NCI-H82 (cell line): ENCODE measurements at regions not wholly inside any gene's neighbourhood (a gene's known extent, or its start where the extent isn't known, plus 50 kb on each side); places are given as distances from the start of the nearest gene placed in this dataset.

Experiments
- DNase-seq: peaks from one replicate; lab custom pipeline; 2025; lab: John Stamatoyannopoulos, UW

DNA sequence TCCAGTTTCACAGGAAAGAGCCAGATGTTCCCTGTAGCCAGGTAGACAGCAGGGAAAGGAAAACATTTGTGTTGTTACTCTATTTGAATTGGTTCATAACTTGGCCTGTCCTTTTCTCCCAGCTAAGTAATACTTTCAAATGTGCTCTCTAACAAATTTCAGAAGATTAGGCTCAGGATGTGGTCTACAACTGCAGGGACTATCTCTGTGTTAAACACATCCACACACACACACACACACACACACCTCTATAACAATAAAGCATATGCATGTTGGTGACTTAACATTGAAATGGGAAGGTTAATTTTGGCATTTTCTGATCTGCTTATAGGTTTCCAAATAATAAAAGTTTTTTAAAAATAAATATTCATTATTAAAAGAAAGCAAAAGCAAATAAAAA is 316.0 kb upstream of the ARGLU1 start:
- DNase-seq, result no peak

DNA sequence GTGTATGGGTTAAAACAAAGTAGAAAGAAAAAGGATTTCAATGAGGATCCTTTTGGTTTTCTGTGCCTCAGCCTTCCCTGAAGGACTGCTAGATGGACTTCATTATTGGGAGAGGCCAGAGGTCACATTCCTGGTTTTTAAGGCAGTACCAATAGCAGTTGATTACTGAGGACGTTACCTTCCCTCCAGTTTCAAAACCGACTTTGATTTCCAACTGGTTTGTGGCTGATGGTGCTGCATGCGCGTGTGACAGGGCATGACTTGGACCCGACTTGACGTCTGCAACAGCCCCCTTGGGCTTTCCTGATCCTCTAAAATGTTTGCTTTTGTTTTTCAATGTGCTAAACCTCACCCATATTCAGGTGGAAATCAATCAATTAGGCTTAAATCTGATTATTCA is 314.3 kb upstream of the ARGLU1 start:
- DNase-seq, result no peak

DNA sequence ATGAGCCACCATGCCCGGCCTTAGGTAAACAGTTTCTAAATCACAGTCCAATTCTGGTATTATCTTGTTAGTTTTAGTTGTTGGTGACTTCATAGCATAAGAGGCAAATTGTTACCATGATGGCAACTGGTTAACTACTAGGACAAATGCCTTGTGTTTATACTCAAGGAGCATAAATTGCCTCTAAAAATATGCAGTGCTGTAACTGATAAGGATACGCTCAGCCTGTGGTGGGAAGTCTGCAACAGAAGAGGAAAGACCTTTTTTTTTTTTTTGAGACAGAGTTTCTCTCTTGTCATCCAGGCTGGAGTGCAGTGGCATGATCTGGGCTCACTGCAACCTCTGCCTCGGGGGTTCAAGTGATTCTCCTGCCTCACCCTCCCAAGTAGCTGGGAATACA is 311.9 kb upstream of the ARGLU1 start:
- DNase-seq, result no peak

DNA sequence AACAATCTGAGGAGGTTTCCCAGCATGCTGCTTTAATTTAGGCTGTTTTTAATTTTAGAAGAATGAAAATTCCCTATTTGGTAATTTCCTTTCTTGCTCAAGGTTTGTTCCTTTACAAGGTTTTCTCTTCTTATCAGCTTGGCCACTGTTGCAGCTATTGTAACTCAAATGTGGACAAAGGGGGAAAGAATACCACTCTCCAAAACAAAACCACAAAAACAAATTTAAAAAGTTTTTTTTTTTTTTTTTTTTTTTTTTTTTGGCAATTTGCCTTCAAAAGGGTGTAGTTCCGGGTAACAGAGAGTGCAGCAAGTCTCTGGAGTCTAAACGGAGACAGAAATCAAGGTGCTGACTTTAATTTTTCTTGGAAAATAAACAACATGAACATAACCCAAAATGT is 306.4 kb upstream of the ARGLU1 start:
- no peak for DNase-seq

- no peak for DNase-seq
Observed at GRCh38 chr13:106873810-106874209, 305.9 kb upstream of the ARGLU1 start.

DNA sequence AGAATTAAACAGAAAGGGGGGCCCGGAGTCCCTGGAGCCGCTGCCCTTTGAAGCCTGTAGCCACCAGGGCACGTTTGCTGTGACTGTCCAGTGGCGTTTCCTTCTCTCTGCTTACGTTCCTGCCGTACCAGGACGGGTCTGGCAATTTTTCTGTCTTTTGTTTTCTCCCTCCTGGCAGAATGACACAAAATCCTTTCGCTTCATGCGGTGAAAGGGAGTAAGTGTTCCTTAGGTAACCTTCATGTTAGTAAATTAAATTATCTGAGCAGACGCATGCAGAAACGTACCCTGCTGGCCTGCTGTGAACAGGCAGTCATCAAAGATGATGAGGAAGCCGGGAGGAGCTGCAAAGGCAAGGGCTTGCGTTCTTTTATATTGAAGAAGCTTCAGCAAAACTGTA is 299.3 kb upstream of the ARGLU1 start:
- DNase-seq, result peak; percentile 39

GRCh38 chr13:106865716-106866440 is 297.9 kb upstream of the ARGLU1 start:
- DNase-seq, result no peak

GRCh38 chr13:106859533-106859904 is 291.6 kb upstream of the ARGLU1 start:
- DNase-seq, result no peak

- no peak for DNase-seq
Observed at GRCh38 chr13:106858903-106859532, 291.1 kb upstream of the ARGLU1 start.

DNA sequence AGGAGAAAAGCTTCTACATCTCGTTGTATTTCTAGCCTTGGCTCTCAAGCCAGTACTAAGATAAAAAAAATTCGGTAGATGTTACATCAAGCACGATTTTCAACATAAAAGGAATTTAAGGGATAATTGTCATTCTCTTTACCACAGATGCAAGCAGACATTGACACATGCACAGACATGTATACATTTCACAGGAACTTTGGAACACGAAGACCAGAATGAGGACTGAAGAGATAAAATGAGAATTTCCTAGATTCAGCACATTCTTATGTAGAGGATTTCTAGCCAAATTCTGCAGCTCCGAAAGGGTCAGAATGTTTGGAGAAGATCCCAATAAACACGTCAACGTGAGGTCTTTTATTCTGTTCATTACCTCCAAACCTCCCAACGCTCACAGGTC is 284.5 kb upstream of the ARGLU1 start:
- no peak for DNase-seq

- DNase-seq, result no peak
Observed at GRCh38 chr13:106850973-106851650, 283.2 kb upstream of the ARGLU1 start.

- peak; percentile 32 for DNase-seq
Observed at GRCh38 chr13:106846571-106847448, 278.9 kb upstream of the ARGLU1 start.

- no peak for DNase-seq
Observed at GRCh38 chr13:106836186-106836802, 268.4 kb upstream of the ARGLU1 start.

DNA sequence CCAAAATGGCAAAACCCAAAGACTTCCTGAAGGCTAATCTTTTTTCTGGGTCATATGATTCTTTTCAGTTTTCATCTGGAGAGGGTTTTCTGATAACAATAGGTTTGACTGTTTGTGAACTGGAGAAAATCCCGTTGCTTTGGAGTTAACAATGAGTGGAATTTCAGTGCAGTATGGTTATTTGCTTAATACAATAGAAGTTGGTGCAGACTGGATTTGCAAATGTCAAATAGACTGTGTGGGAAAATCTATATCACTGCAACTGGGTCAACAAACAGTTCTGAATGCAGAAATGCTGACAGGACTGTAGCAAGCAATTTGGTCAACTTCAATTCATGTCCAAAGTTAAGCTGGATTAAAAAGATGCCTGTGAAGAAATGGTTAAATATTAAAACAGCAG is 267.5 kb upstream of the ARGLU1 start:
- no peak for DNase-seq

DNA sequence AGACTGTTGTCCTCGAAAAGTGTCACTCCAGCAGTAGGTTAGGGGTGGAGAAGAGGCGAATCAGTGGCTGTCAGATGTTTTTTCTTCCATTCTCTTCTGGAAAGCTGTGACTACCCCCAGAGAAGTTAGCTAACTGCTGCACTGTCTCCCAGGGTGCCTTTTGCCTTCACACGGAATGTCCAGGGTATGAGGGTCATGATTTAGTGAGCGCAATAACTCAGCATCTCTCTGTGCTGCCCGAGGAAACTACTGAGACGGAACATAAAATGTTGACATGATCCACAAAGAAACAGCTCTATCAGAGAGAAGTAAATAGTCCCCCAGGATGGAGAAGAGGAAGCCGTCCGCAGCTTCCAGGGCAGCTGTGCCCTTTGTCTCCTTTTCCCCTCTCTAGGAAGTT is 254.0 kb upstream of the ARGLU1 start:
- DNase-seq, result no peak

DNA sequence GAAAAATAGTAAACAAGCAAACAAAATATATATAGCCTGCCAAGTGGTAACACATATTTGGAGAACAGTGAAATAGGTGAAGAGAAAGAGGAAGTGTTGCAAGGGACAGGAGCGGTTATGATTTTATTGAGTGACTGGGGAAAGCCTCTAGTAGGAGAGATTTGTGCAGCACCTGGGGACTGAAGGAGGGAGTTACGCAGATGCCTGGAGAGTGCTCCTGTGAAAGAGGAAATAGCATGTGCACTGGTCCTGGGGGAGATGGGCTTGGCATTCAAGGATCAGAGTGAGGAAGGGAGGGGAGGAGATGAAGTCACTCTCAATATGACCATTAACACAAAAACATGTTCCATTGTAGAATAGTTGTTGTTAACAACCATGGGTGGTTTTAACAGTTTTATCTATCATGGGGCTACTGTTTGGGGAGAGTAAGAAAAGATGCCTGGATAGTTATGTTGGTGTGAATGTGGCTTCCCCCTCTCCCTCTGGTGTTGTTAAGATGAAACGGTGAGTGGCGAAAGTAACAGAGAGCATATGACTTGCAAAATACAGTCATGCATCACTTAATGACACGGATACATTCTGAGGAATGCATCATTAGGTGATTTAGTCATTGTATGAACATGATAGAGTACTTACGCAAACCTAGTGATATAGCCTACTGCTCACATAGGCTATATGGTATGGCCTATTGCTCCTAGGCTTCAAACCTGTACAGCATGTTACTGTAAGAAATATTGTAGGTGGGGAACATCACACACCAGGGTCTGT is 251.7 kb upstream of the ARGLU1 start:
- no peak for DNase-seq

DNA sequence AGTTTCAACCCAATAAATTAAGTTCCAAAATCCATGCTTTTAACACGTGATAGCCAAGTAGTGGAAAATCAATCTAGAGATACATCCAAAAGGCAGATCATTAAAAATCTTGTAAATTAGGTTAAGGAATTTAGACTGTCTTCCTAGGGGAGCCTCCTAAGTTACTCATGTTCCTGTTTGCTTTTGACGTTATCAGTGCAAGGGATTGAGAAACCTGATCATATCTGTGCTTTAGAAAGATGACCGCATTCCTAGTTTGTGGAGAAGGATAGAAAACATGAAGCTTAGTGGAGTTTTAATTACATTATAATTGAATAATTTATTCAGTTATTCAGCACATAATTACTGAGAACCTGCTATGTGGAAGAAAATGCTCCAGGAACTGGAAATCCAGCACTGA is 251.0 kb upstream of the ARGLU1 start:
- DNase-seq, result no peak

- no peak for DNase-seq
Observed at GRCh38 chr13:106815545-106815944, 247.6 kb upstream of the ARGLU1 start.

- no peak for DNase-seq
Observed at GRCh38 chr13:106814463-106814862, 246.5 kb upstream of the ARGLU1 start.

GRCh38 chr13:106810069-106810468 is 242.1 kb upstream of the ARGLU1 start:
- DNase-seq, result peak; percentile 39

DNA sequence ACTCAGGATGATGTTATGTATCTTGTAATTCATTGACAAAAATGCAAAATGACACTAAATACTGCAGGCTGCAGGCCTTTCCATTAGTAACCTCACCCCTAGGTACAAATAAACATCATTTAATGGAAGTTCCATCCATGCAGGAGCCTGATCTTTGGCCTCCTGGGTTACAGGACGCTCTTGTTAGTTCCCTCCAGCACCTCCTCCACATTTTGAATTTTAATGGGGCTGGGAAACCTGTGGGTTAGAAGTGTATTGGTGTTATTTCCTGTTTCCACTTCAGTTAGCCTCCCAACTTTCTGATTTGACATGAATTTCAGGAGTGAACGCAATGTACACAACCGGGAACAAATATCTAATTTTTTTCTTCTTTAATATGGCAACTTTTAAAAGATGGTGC is 237.1 kb upstream of the ARGLU1 start:
- no peak for DNase-seq
